Body of pancreas (tissue), 4 donors: ENCODE measurements at regions not wholly inside any gene's neighbourhood (a gene's known extent, or its start where the extent isn't known, plus 50 kb on each side); places are given as distances from the start of the nearest gene placed in this dataset.

Experiments
- ATAC-seq: fragments of 150-250 bp; one replicate; pipeline ENCODE4 v1.9.1; 2016
- DNase-seq, 4 donors: peaks; one replicate each; pipeline ENCODE4 v3.0.0-alpha.2; 2019
- H3K27ac ChIP-seq, 4 donors: fragments of 200-600 bp; sonication (generic); 1 replicate in 3 of 4; 2 replicates in 1 of 4; pipeline versions ENCODE4 v1.5.1 to v1.6.1; 2016 to 2019; ENCODE audit warnings: mild to moderate bottlenecking in 1 of 4, mixed read lengths in 1 of 4, moderate library complexity in 1 of 4
- H3K27me3 ChIP-seq, 2 donors: fragments of 200-600 bp; sonication (generic); one replicate each; pipeline ENCODE4 v1.6.0; 2016; ENCODE audit warnings: mild to moderate bottlenecking in 1 of 2
- H3K36me3 ChIP-seq, 2 donors: fragments of 200-600 bp; sonication (generic); replicated peaks in 1 of 2; 2 replicates each; pipeline ENCODE4 v1.5.1; 2016; ENCODE audit warnings: low read depth in 2 of 2; ENCODE audit not compliant: insufficient read depth in 1 of 2
- H3K4me1 ChIP-seq: fragments of 200-600 bp; sonication (generic); one replicate; pipeline ENCODE4 v1.6.0; 2016
- H3K4me3 ChIP-seq, 2 donors: fragments of 200-600 bp; sonication (generic); 1 replicate in 1 of 2; 2 replicates in 1 of 2; pipeline ENCODE4 v1.5.1; 2016 to 2019
- H3K9me3 ChIP-seq, 3 donors: fragments of 200-600 bp; sonication (generic); 1 replicate in 2 of 3; 2 replicates in 1 of 3; pipeline ENCODE4 v1.5.1; 2016
- POLR2A ChIP-seq, 3 donors: fragments of 450-650 bp; IDR thresholded peaks; one replicate each; pipeline ENCODE4 v1.6.1; 2016; ENCODE audit warnings: antibody characterized with exemption in 3 of 3, mild to moderate bottlenecking in 2 of 3
- WGBS, 2 donors: methylation state at CpG; one replicate each; pipeline ENCODE4 v1.1.5; 2017; 5-methylcytosine and 5-hydroxymethylcytosine counted together
- intact Hi-C: fragments of 100-400 bp; cut with DNase I; formaldehyde crosslinking; loops from one replicate; pipeline ENCODE4 v1.15.1; 2023
- TF ChIP-seq, protein P1 (sequence below), 7 experiments: fragments of 450-650 bp in 4 of 7; fragments of 200-600 bp in 3 of 7; sonication (generic) in 3 of 7; IDR thresholded peaks; one replicate each; pipeline ENCODE4 v1.5.1; 2016 to 2019; ENCODE audit warnings: antibody characterized with exemption in 7 of 7

DNA sequence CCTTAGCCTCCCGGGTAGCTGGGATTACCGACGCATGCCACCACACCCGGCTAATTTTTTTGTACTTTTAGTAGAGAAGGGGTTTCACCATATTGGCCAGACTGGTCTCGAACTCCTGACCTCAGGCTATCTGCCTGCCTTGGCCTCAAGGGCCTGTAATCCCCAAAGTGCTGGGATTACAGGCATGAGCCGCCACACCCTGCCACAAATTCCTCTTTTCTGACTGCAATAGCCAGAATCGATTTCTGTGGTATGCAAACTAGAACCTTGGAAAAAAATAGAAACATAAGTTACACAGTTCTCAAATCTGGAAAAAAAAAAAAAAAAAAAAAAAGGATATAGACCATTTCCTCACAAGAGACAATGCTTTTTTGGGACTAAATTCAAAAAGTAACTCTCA is 184.6 kb upstream of the EGLN3 start:
- DNase-seq (no peak), ATAC-seq (no peak)
- Histone ChIP-seq H3K4me1 (peaks cover 8% of the 10 kb centered on the region), H3K9me3 (no peaks in the 10 kb centered on the region), H3K36me3 (no peaks in the 10 kb centered on the region), H3K27ac (no peak overlapping the region), H3K27me3 (no peaks in the 10 kb centered on the region), H3K4me3 (no peak overlapping the region)
- TF ChIP-seq POLR2A (IDR thresholded peaks at IDR 0.05), result no peak
- TF ChIP-seq, protein P1, sequence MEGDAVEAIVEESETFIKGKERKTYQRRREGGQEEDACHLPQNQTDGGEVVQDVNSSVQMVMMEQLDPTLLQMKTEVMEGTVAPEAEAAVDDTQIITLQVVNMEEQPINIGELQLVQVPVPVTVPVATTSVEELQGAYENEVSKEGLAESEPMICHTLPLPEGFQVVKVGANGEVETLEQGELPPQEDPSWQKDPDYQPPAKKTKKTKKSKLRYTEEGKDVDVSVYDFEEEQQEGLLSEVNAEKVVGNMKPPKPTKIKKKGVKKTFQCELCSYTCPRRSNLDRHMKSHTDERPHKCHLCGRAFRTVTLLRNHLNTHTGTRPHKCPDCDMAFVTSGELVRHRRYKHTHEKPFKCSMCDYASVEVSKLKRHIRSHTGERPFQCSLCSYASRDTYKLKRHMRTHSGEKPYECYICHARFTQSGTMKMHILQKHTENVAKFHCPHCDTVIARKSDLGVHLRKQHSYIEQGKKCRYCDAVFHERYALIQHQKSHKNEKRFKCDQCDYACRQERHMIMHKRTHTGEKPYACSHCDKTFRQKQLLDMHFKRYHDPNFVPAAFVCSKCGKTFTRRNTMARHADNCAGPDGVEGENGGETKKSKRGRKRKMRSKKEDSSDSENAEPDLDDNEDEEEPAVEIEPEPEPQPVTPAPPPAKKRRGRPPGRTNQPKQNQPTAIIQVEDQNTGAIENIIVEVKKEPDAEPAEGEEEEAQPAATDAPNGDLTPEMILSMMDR (IDR thresholded peaks at IDR 0.05), result no peak
- intact Hi-C loops, result no loop called here
- 68 to 88% methylated on average over 7 of the region's 7 CpGs for WGBS, 2 donors

DNA sequence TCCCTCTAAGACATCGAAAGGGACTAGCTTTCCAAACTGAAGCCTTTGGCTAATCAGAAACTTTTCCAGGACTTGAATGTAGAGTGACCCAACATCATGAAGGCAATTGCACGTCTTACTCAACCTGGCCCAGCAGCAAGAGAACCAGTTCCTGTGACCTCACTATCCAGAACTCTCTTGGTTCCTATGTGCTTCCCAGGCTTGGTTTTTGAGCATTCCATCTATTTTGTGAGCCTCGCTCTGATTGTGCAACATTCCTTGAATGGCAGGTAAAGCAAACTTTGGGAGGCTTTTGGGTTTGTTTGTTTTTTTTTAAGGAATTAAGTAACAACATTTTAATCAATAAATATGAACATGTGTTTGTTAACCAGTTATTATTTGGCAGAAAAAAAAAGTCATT is 183.6 kb upstream of the EGLN3 start:
- Histone ChIP-seq H3K4me1 (peaks cover under 1% of the 10 kb centered on the region), H3K4me3 (no peak overlapping the region), H3K9me3 (no peaks in the 10 kb centered on the region), H3K27me3 (no peaks in the 10 kb centered on the region), H3K36me3 (no peaks in the 10 kb centered on the region), H3K27ac (no peak overlapping the region)
- WGBS, 2 donors, result 69 to 80% methylated on average over 3 of the region's 3 CpGs
- TF ChIP-seq, protein P1 (IDR thresholded peaks at IDR 0.05), result no peak
- no peak for TF ChIP-seq POLR2A (IDR thresholded peaks at IDR 0.05)
- ATAC-seq, result no peak
- DNase-seq, result no peak
- intact Hi-C loops, result no loop called here

- Histone ChIP-seq H3K27ac (no peak overlapping the region), H3K4me1 (no peaks in the 10 kb centered on the region), H3K36me3 (no peaks in the 10 kb centered on the region), H3K27me3 (no peaks in the 10 kb centered on the region), H3K4me3 (no peak overlapping the region), H3K9me3 (no peaks in the 10 kb centered on the region)
- ATAC-seq, result no peak
- TF ChIP-seq POLR2A (IDR thresholded peaks at IDR 0.05), result no peak
- TF ChIP-seq, protein P1 (IDR thresholded peaks at IDR 0.05), result no peak
- 80 to 82% methylated on average over 6 to 7 of the region's 7 CpGs for WGBS, 2 donors
- intact Hi-C loops, result no loop called here
- no peak for DNase-seq
Measured at GRCh38 chr14:34129927-34130552, 179.2 kb upstream of the EGLN3 start.

DNA sequence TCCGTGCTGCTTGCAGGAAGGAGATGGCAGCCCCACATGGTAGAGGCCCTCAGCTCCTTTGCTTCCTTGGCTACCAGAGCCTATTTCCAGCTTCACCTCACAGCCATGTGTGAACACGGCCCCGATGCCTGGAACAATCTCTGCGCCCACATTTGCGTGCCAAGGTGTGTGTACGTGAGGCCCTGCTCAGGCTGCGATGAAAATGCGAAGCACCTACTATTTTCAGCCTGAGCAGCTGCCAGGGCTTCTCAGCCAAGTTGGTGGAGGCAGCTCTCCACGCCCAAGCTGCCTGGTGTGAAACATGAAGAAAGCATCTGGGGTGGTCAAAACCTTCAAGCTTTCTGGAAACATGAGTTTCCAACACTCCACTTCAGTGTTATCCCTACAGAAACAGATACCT is 177.8 kb upstream of the EGLN3 start:
- no peaks in the 10 kb centered on the region for H3K4me1 ChIP-seq
- WGBS, 2 donors, result 83 to 92% methylated on average over 2 to 9 of the region's 9 CpGs
- no peaks in the 10 kb centered on the region for H3K9me3 ChIP-seq
- DNase-seq (no peak), ATAC-seq (no peak)
- H3K4me3 ChIP-seq, result no peak overlapping the region
- H3K36me3 ChIP-seq, result no peaks in the 10 kb centered on the region
- intact Hi-C loops, result no loop called here
- no peak overlapping the region for H3K27ac ChIP-seq
- no peak for TF ChIP-seq POLR2A (IDR thresholded peaks at IDR 0.05)
- TF ChIP-seq, protein P1 (IDR thresholded peaks at IDR 0.05), result no peak
- H3K27me3 ChIP-seq, result no peaks in the 10 kb centered on the region

DNA sequence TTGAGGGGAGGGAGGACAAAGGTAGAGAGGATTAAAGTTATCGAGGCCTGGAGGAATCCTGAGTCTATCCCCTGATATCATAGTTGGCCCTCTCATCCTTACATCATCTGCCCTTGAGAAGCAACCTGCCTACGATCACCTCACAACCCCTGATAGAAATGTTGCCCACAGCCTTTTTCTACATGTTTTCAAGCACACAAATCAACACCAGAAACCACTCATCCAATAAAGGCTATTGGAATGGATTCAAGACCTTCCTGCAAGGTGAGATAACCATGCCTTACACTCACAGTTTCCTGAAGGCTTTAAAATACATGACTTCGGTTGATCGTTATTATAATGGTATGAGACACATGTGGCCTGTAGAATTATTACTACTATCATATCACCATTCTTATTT is 175.7 kb upstream of the EGLN3 start:
- ATAC-seq (no peak), DNase-seq (no peak)
- TF ChIP-seq, protein P1 (IDR thresholded peaks at IDR 0.05), result no peak
- TF ChIP-seq POLR2A (IDR thresholded peaks at IDR 0.05), result no peak
- Histone ChIP-seq H3K36me3 (no peaks in the 10 kb centered on the region), H3K27me3 (no peaks in the 10 kb centered on the region), H3K4me1 (no peaks in the 10 kb centered on the region), H3K9me3 (no peaks in the 10 kb centered on the region), H3K27ac (no peak overlapping the region), H3K4me3 (no peak overlapping the region)
- 85 to 87% methylated on average over 4 of the region's 4 CpGs for WGBS, 2 donors
- intact Hi-C loops, result no loop called here
